Testis (tissue), 2 donors: ENCODE measurements at regions not wholly inside any gene's neighbourhood (a gene's known extent, or its start where the extent isn't known, plus 50 kb on each side); places are given as distances from the start of the nearest gene placed in this dataset.

Source experiments
- CTCF ChIP-seq, 3 experiments: fragments of 450-650 bp in 2 of 3; fragments of 200-600 bp in 1 of 3; sonication (generic) in 1 of 3; IDR thresholded peaks; one replicate each; pipeline ENCODE4 v1.5.1; 2016 to 2019; ENCODE audit warnings: antibody characterized with exemption in 3 of 3, mild to moderate bottlenecking in 2 of 3, moderate library complexity in 1 of 3
- POLR2A ChIP-seq: fragments of 450-650 bp; IDR thresholded peaks from one replicate; pipeline ENCODE4 v1.6.1; 2017; ENCODE audit warnings: antibody characterized with exemption, mild to moderate bottlenecking, moderate library complexity

- TF ChIP-seq CTCF (IDR thresholded peaks at IDR 0.05) (no peak), POLR2A (no peak)
Observed at GRCh38 chr13:85590231-85590931, 208.8 kb downstream of the SLITRK6 start.
